SU-DHL-6 (cell line): ENCODE measurements at regions not wholly inside any gene's neighbourhood (a gene's known extent, or its start where the extent isn't known, plus 50 kb on each side); places are given as distances from the start of the nearest gene placed in this dataset.

ENCODE experiments used
- H2AFZ ChIP-seq: fragments of 200-600 bp; sonication (generic); 2 replicates; pipeline ENCODE4 v1.6.1; 2014; ENCODE audit warnings: low read depth, mild to moderate bottlenecking, moderate library complexity, mixed read lengths, antibody characterized with exemption, low read length; ENCODE audit not compliant: severe bottlenecking
- H3F3A ChIP-seq: fragments of 200-600 bp; shearing (Covaris generic); 2 replicates; pipeline ENCODE4 v1.6.0; 2016; ENCODE audit warnings: antibody characterized with exemption, mild to moderate bottlenecking; ENCODE audit not compliant: insufficient read depth
- H3K27ac ChIP-seq: fragments of 200-600 bp; sonication (generic); 2 replicates; pipeline ENCODE4 v1.5.1; 2016; ENCODE audit warnings: low read depth, mild to moderate bottlenecking, low read length, moderate library complexity, mixed read lengths
- H3K27me3 ChIP-seq: fragments of 200-600 bp; sonication (generic), shearing (Covaris generic); 2 replicates; pipeline ENCODE4 v1.6.0; 2014; ENCODE audit warnings: mild to moderate bottlenecking, low read length
- H3K36me3 ChIP-seq: fragments of 200-600 bp; sonication (generic); 2 replicates; pipeline ENCODE4 v1.6.1; 2014; ENCODE audit warnings: mild to moderate bottlenecking, low read length, mixed read lengths
- H3K4me2 ChIP-seq: fragments of 300-600, 200-600 bp; shearing (Covaris generic), sonication (generic); 2 replicates; pipeline ENCODE4 v1.6.0; 2014; ENCODE audit warnings: low read length, low read depth, mild to moderate bottlenecking; ENCODE audit not compliant: poor library complexity, severe bottlenecking
- H3K4me3 ChIP-seq: fragments of 200-600 bp; sonication (generic); 2 replicates; pipeline ENCODE4 v1.5.1; 2014; ENCODE audit warnings: antibody characterized with exemption, low read length, mild to moderate bottlenecking, mixed read lengths; ENCODE audit not compliant: insufficient read depth, poor library complexity, severe bottlenecking
- H3K79me2 ChIP-seq: fragments of 200-600 bp; sonication (generic); 2 replicates; pipeline ENCODE4 v1.6.1; 2014; ENCODE audit warnings: mild to moderate bottlenecking, low read length, moderate library complexity; ENCODE audit not compliant: insufficient read depth
- H3K9ac ChIP-seq: fragments of 200-600 bp; sonication (generic); 2 replicates; pipeline ENCODE4 v1.7.0; 2014; ENCODE audit warnings: mild to moderate bottlenecking, low read length
- H3K9me2 ChIP-seq: fragments of 200-600 bp; sonication (generic); replicated peaks from 2 replicates; pipeline ENCODE4 v1.6.1; 2014; ENCODE audit warnings: low read length; ENCODE audit not compliant: insufficient read depth
- H3K9me3 ChIP-seq: fragments of 200-600 bp; sonication (generic); 2 replicates; pipeline ENCODE4 v1.6.1; 2014; ENCODE audit warnings: low read length, mixed read lengths; ENCODE audit not compliant: insufficient read depth
- H4K20me1 ChIP-seq: fragments of 200-600 bp; sonication (generic); 2 replicates; pipeline ENCODE4 v1.6.1; 2014; ENCODE audit warnings: low read depth, mild to moderate bottlenecking, antibody characterized with exemption, low read length, moderate library complexity, mixed read lengths
- EZH2phosphoT487 ChIP-seq: fragments of 200-600 bp; sonication (generic), shearing (Covaris generic); conservative IDR thresholded peaks from 2 replicates; pipeline ENCODE4 v1.6.1; 2018; ENCODE audit warnings: mild to moderate bottlenecking, antibody characterized with exemption, low read length, moderate library complexity, mixed read lengths
- TF ChIP-seq, protein P1 (sequence below): fragments of 200-600 bp; sonication (generic); IDR thresholded peaks from one replicate; pipeline ENCODE4 v1.5.1; 2017; ENCODE audit warnings: antibody characterized with exemption, mild to moderate bottlenecking, low read length, moderate library complexity; ENCODE audit not compliant: insufficient read depth, poor library complexity, severe bottlenecking

DNA sequence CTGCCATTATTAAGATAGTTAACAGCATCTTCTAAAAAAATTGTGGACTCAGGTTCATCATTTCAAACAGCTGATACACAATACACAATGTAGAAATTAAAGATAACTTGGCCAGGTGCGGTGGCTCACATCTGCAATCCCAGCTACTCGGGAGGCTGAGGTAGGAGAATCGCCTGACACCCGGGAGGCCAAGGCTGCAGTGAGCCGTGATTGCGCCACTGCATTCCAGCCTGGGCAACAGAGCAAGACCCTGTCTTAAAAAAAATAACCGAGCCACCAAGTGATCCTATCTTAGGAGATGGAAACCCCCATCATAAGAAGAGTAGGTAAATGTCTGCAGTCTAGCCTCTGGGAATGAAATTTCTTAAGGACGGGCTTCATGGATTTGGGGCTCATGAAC lies 241.7 kb downstream of the PIK3R1 start:
- no peaks in the 10 kb centered on the region for H4K20me1 ChIP-seq
- no peaks in the 10 kb centered on the region for H3K9me3 ChIP-seq
- H3K36me3 ChIP-seq: no peaks in the 10 kb centered on the region
- no peaks in the 10 kb centered on the region for H3K79me2 ChIP-seq
- no peak overlapping the region for H3K9ac ChIP-seq
- no peaks in the 10 kb centered on the region for H3K9me2 ChIP-seq
- H3K27me3 ChIP-seq: no peaks in the 10 kb centered on the region
- TF ChIP-seq, protein P1, sequence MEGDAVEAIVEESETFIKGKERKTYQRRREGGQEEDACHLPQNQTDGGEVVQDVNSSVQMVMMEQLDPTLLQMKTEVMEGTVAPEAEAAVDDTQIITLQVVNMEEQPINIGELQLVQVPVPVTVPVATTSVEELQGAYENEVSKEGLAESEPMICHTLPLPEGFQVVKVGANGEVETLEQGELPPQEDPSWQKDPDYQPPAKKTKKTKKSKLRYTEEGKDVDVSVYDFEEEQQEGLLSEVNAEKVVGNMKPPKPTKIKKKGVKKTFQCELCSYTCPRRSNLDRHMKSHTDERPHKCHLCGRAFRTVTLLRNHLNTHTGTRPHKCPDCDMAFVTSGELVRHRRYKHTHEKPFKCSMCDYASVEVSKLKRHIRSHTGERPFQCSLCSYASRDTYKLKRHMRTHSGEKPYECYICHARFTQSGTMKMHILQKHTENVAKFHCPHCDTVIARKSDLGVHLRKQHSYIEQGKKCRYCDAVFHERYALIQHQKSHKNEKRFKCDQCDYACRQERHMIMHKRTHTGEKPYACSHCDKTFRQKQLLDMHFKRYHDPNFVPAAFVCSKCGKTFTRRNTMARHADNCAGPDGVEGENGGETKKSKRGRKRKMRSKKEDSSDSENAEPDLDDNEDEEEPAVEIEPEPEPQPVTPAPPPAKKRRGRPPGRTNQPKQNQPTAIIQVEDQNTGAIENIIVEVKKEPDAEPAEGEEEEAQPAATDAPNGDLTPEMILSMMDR: no peak
- TF ChIP-seq EZH2phosphoT487: no peak
- no peaks in the 10 kb centered on the region for H3F3A ChIP-seq
- no peak overlapping the region for H3K4me3 ChIP-seq
- H3K4me2 ChIP-seq: no peak overlapping the region
- no peak overlapping the region for H2AFZ ChIP-seq
- no peak overlapping the region for H3K27ac ChIP-seq

GRCh38 chr5:68458416-68459021 lies 243.0 kb downstream of the PIK3R1 start:
- H3K79me2 ChIP-seq: no peaks in the 10 kb centered on the region
- no peaks in the 10 kb centered on the region for H3F3A ChIP-seq
- no peak overlapping the region for H3K9ac ChIP-seq
- H2AFZ ChIP-seq: no peak overlapping the region
- H3K4me3 ChIP-seq: no peak overlapping the region
- no peaks in the 10 kb centered on the region for H3K36me3 ChIP-seq
- no peak for TF ChIP-seq EZH2phosphoT487
- TF ChIP-seq, protein P1: no peak
- no peak overlapping the region for H3K4me2 ChIP-seq
- H3K9me2 ChIP-seq: no peaks in the 10 kb centered on the region
- no peaks in the 10 kb centered on the region for H3K9me3 ChIP-seq
- H3K27me3 ChIP-seq: no peaks in the 10 kb centered on the region
- no peak overlapping the region for H3K27ac ChIP-seq
- H4K20me1 ChIP-seq: no peaks in the 10 kb centered on the region

GRCh38 chr5:68459093-68459809 lies 243.7 kb downstream of the PIK3R1 start:
- Histone ChIP-seq H3K36me3 (no peaks in the 10 kb centered on the region), H3K79me2 (no peaks in the 10 kb centered on the region), H3K27ac (no peak overlapping the region), H4K20me1 (no peaks in the 10 kb centered on the region), H3K4me3 (no peak overlapping the region), H3K9ac (no peak overlapping the region), H3K4me2 (no peak overlapping the region), H3K9me2 (no peaks in the 10 kb centered on the region), H2AFZ (no peak overlapping the region), H3K9me3 (no peaks in the 10 kb centered on the region), H3F3A (no peaks in the 10 kb centered on the region), H3K27me3 (no peaks in the 10 kb centered on the region)
- TF ChIP-seq, protein P1: no peak
- TF ChIP-seq EZH2phosphoT487: no peak
